Osteocyte (in vitro differentiated cells): ENCODE measurements at regions not wholly inside any gene's neighbourhood (a gene's known extent, or its start where the extent isn't known, plus 50 kb on each side); places are given as distances from the start of the nearest gene placed in this dataset.

Experiments used
- DNase-seq: peaks from one replicate; pipeline ENCODE4 v3.0.0; 2021; ENCODE audit warnings: mixed read lengths; ENCODE audit not compliant: unreplicated experiment; ENCODE audit errors: extremely low spot score
- H3K27ac Mint-ChIP-seq: one replicate; pipeline ENCODE4 v1.8.0; 2021; ENCODE audit warnings: mild to moderate bottlenecking, mixed read lengths; ENCODE audit not compliant: unreplicated experiment
- H3K27me3 Mint-ChIP-seq: one replicate; pipeline ENCODE4 v1.8.0; 2021; ENCODE audit warnings: mixed read lengths; ENCODE audit not compliant: unreplicated experiment
- H3K36me3 Mint-ChIP-seq: one replicate; pipeline ENCODE4 v1.8.0; 2021; ENCODE audit warnings: mixed read lengths; ENCODE audit not compliant: unreplicated experiment
- H3K4me1 Mint-ChIP-seq: one replicate; pipeline ENCODE4 v1.8.0; 2021; ENCODE audit warnings: mixed read lengths; ENCODE audit not compliant: unreplicated experiment
- H3K4me3 Mint-ChIP-seq: one replicate; pipeline ENCODE4 v1.8.0; 2021; ENCODE audit warnings: mild to moderate bottlenecking, moderate library complexity, mixed read lengths; ENCODE audit not compliant: unreplicated experiment
- H3K9me3 Mint-ChIP-seq: one replicate; pipeline ENCODE4 v1.8.0; 2021; ENCODE audit warnings: mixed read lengths; ENCODE audit not compliant: unreplicated experiment
- CTCF ChIP-seq: fragments of 200-600 bp; sonication (generic); IDR thresholded peaks from 2 replicates; pipeline ENCODE4 v1.5.0; 2021; ENCODE audit warnings: antibody characterized with exemption, mild to moderate bottlenecking, moderate library complexity

GRCh38 chr18:10111191-10111590 is 197.4 kb downstream of the VAPA start:
- H3K4me3 Mint-ChIP-seq: no peak overlapping the region
- H3K36me3 Mint-ChIP-seq: peaks cover 6% of the 10 kb centered on the region
- peaks cover 9% of the 10 kb centered on the region for H3K9me3 Mint-ChIP-seq
- peaks cover 8% of the 10 kb centered on the region for H3K27me3 Mint-ChIP-seq
- peaks cover 3% of the 10 kb centered on the region for H3K4me1 Mint-ChIP-seq
- TF ChIP-seq CTCF: no peak
- H3K27ac Mint-ChIP-seq: no peak overlapping the region
- no peak for DNase-seq

GRCh38 chr18:10111944-10112343 is 198.1 kb downstream of the VAPA start:
- H3K27me3 Mint-ChIP-seq: peaks cover 8% of the 10 kb centered on the region
- peaks cover 3% of the 10 kb centered on the region for H3K4me1 Mint-ChIP-seq

GRCh38 chr18:10113121-10114022 is 199.6 kb downstream of the VAPA start:
- TF ChIP-seq CTCF: no peak
- DNase-seq: no peak
- Mint-ChIP-seq H3K27me3 (no peaks in the 10 kb centered on the region), H3K4me3 (no peak overlapping the region), H3K36me3 (peaks cover 3% of the 10 kb centered on the region), H3K4me1 (peaks cover 3% of the 10 kb centered on the region), H3K9me3 (peaks cover 9% of the 10 kb centered on the region), H3K27ac (no peak overlapping the region)

More at GRCh38 chr18:10111944-10112343, 198.1 kb downstream of the VAPA start:
- no peak overlapping the region for H3K4me3 Mint-ChIP-seq
- DNase-seq: no peak
- H3K27ac Mint-ChIP-seq: no peak overlapping the region
- peaks cover 6% of the 10 kb centered on the region for H3K36me3 Mint-ChIP-seq
- TF ChIP-seq CTCF: no peak
- H3K9me3 Mint-ChIP-seq: peaks cover 9% of the 10 kb centered on the region

GRCh38 chr18:10114717-10115463 is 201.1 kb downstream of the VAPA start:
- H3K36me3 Mint-ChIP-seq: peaks cover 3% of the 10 kb centered on the region
- no peak for DNase-seq
- no peak overlapping the region for H3K27ac Mint-ChIP-seq
- no peak for TF ChIP-seq CTCF
- peaks cover 3% of the 10 kb centered on the region for H3K4me1 Mint-ChIP-seq
- H3K4me3 Mint-ChIP-seq: no peak overlapping the region
- H3K9me3 Mint-ChIP-seq: peaks cover 7% of the 10 kb centered on the region
- no peaks in the 10 kb centered on the region for H3K27me3 Mint-ChIP-seq

DNA sequence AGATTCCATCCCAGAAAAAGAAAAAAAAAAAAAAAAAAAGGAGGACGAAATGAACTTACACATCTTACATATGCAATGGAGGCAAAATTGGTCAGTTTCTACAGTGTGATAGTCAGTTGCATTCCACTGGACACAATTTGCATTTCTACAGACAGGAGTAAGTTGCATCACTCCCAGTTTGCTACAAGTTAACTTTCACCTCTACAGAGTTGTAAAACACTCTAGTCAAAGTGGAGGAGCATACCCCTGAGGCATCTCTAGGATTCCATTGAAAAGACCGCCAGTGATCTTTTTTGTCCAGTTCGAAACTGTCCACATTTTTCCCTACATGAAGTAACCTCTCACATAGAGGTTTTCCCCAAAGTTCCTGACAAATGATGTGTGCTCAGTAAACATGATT is 202.8 kb downstream of the VAPA start:
- DNase-seq: no peak
- Mint-ChIP-seq H3K27ac (no peak overlapping the region), H3K27me3 (no peaks in the 10 kb centered on the region), H3K4me3 (no peak overlapping the region), H3K4me1 (peaks cover 10% of the 10 kb centered on the region), H3K36me3 (peaks cover 3% of the 10 kb centered on the region), H3K9me3 (peaks cover 3% of the 10 kb centered on the region)
- no peak for TF ChIP-seq CTCF
